ENCODE measurements at regions not wholly inside any gene's neighbourhood (a gene's known extent, or its start where the extent isn't known, plus 50 kb on each side); places are given as distances from the start of the nearest gene placed in this dataset.
A peak's percentile ranks its signal among the peaks of the same experiment; 100 is the strongest.

GRCh38 chr3:73925011-73925410 lies 300.3 kb upstream of the PDZRN3 start:
- no peak for DNase-seq

- DNase-seq: no peak
These were observed 299.3 kb upstream of the PDZRN3 start for GRCh38 chr3:73924048-73924447.

- DNase-seq: no peak
These were observed 292.9 kb upstream of the PDZRN3 start for GRCh38 chr3:73917643-73918042.

GRCh38 chr3:73915886-73916285 lies 291.1 kb upstream of the PDZRN3 start:
- no peak for DNase-seq

- DNase-seq: no peak
These were observed 283.5 kb upstream of the PDZRN3 start for GRCh38 chr3:73908218-73908617.

GRCh38 chr3:73901686-73902085 lies 276.9 kb upstream of the PDZRN3 start:
- no peak for DNase-seq

- DNase-seq: no peak
These were observed 269.9 kb upstream of the PDZRN3 start for GRCh38 chr3:73894474-73895213.

GRCh38 chr3:73893089-73893488 lies 268.3 kb upstream of the PDZRN3 start:
- no peak for DNase-seq

GRCh38 chr3:73885862-73886261 lies 261.1 kb upstream of the PDZRN3 start:
- no peak for DNase-seq

GRCh38 chr3:73884361-73884760 lies 259.6 kb upstream of the PDZRN3 start:
- no peak for DNase-seq

GRCh38 chr3:73883497-73883896 lies 258.8 kb upstream of the PDZRN3 start:
- no peak for DNase-seq

- DNase-seq: no peak
These were observed 250.0 kb upstream of the PDZRN3 start for GRCh38 chr3:73874606-73875369.

GRCh38 chr3:73874161-73874560 lies 249.4 kb upstream of the PDZRN3 start:
- DNase-seq: no peak

- peak; percentile 29 for DNase-seq
These were observed 244.1 kb upstream of the PDZRN3 start for GRCh38 chr3:73868688-73869315.

GRCh38 chr3:73867524-73867923 lies 242.8 kb upstream of the PDZRN3 start:
- no peak for DNase-seq

- no peak for DNase-seq
These were observed 242.1 kb upstream of the PDZRN3 start for GRCh38 chr3:73866846-73867245.

- DNase-seq: no peak
These were observed 238.9 kb upstream of the PDZRN3 start for GRCh38 chr3:73863546-73864079.

- no peak for DNase-seq
These were observed 231.1 kb upstream of the PDZRN3 start for GRCh38 chr3:73855813-73856212.

GRCh38 chr3:73848173-73848906 lies 223.6 kb upstream of the PDZRN3 start:
- DNase-seq: no peak

GRCh38 chr3:73846951-73847350 lies 222.2 kb upstream of the PDZRN3 start:
- DNase-seq: no peak

GRCh38 chr3:73839032-73839431 lies 214.3 kb upstream of the PDZRN3 start:
- no peak for DNase-seq

GRCh38 chr3:73835945-73836344 lies 211.2 kb upstream of the PDZRN3 start:
- no peak for DNase-seq

GRCh38 chr3:73832426-73832825 lies 207.7 kb upstream of the PDZRN3 start:
- no peak for DNase-seq

Data from T1000 (cell line).